M059J (cell line): ENCODE measurements at regions not wholly inside any gene's neighbourhood (a gene's known extent, or its start where the extent isn't known, plus 50 kb on each side); places are given as distances from the start of the nearest gene placed in this dataset.
A peak's percentile ranks its signal among the peaks of the same experiment; 100 is the strongest.
"Not testable (repeated sequence)": the region's sequence is repeated elsewhere in the genome, so short reads cannot be mapped to it uniquely, and the experiment has no call there.

Source experiments
- DNase-seq: peaks from one replicate; pipeline ENCODE4 v3.0.0-alpha.2; 2012; ENCODE audit warnings: low read depth

GRCh38 chr9:19875291-19875920 is 86.6 kb upstream of the SLC24A2 start:
- DNase-seq = peak; percentile 8

DNA sequence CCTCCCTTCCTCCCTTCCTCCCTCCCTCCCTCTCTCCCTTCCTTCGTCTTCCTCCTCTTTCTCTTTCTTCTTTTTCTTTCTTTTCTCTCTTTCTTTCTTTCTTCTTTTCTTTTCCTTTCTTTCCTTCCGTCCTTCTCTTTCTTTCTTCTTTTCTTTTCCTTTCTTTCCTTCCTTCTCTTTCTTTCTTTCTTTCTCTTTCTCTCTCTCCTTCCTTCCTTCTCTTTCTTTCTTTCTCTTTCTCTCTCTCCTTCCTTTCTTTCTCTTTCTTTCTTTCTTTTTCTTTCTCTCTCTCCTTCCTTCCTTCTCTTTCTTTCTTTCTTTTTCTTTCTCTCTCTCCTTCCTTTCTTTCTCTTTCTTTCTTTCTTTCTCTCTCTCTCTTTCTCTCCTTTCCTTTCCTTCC is 84.4 kb upstream of the SLC24A2 start:
- not testable (repeated sequence) for DNase-seq

DNA sequence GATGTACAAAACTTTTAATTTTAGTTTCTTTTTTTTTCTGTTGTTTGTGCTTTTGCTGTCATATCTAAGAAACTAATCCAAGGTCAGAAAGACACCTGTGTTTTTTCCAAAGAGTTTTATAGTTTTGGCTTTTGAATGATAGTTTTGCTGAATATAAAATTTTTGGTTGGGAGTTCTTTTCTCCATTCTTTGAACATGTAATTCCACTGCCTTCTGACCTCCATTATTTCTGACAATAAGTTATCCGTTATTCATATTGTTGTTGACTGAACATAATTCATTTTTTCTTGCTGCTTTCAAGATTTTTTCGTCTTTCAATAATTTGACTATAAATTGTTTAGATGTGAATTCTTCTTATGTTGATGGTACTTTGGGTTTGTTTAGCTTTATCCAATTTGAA is 82.2 kb upstream of the SLC24A2 start:
- DNase-seq = no peak

- no peak for DNase-seq
These were observed 52.1 kb upstream of the SLC24A2 start for GRCh38 chr9:19840953-19841352.
